ENCODE measurements at regions not wholly inside any gene's neighbourhood (a gene's known extent, or its start where the extent isn't known, plus 50 kb on each side); places are given as distances from the start of the nearest gene placed in this dataset.

DNA sequence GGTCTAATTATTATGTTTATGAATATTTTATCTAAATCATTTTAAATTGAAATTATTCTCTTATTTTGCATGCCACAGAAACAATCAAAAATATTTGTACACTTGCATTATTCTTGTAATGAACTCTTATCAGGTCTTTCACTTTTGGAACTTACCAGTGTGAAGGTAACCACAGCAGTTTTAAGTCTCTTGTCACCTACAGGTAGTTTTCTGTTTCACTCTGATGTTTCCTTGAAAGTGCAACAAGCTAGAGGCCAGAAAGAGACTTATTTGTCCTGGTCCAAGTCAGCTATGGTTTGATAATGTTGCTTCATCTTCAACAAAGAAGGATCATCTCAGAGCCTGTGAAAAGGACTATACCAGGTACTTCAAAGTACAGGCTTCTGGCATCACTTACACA, 133.4 kb upstream of the NBEA start:
- TF ChIP-seq, protein P1, sequence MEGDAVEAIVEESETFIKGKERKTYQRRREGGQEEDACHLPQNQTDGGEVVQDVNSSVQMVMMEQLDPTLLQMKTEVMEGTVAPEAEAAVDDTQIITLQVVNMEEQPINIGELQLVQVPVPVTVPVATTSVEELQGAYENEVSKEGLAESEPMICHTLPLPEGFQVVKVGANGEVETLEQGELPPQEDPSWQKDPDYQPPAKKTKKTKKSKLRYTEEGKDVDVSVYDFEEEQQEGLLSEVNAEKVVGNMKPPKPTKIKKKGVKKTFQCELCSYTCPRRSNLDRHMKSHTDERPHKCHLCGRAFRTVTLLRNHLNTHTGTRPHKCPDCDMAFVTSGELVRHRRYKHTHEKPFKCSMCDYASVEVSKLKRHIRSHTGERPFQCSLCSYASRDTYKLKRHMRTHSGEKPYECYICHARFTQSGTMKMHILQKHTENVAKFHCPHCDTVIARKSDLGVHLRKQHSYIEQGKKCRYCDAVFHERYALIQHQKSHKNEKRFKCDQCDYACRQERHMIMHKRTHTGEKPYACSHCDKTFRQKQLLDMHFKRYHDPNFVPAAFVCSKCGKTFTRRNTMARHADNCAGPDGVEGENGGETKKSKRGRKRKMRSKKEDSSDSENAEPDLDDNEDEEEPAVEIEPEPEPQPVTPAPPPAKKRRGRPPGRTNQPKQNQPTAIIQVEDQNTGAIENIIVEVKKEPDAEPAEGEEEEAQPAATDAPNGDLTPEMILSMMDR (IDR thresholded peaks at IDR 0.05), result no peak
- Histone ChIP-seq H3K36me3 (ENCODE audit: insufficient read depth, low read length) (no peaks in the 10 kb centered on the region), H3K27ac (ENCODE audit: low read depth in 1 of 2, low read length in 2 of 2) (no peak overlapping the region), H3K4me1 (ENCODE audit: insufficient read depth, low read length) (no peaks in the 10 kb centered on the region), H3K27me3 (ENCODE audit: control insufficient read depth in 1 of 2, insufficient read depth in 2 of 2, low read length in 2 of 2) (no peaks in the 10 kb centered on the region), H3K9me3 (ENCODE audit: control insufficient read depth in 1 of 2, insufficient read depth in 1 of 2, low read length in 2 of 2) (peaks cover 0 to 5% of the 10 kb centered on the region in 2 experiments), H3K4me3 (ENCODE audit: low read length) (no peak overlapping the region)
- peaks cover 16% of the 10 kb centered on the region for H3K9me3 Mint-ChIP-seq
- H3K27ac Mint-ChIP-seq, result no peak overlapping the region
- intact Hi-C loops (cut with DNase I, micrococcal nuclease), result no loop called here
- H3K4me1 Mint-ChIP-seq (ENCODE audit: low read depth), result no peaks in the 10 kb centered on the region
- CTCF ChIA-PET, result no interaction called here
- H3K4me3 Mint-ChIP-seq, result no peak overlapping the region
- POLR2A ChIA-PET, result interaction anchor here (0.7 kb wide), 1 partner anchor 87 kb away, joined by 3 read pairs; no protein-coding TSS in a partner anchor
- DNase-seq, result no peak
- ATAC-seq (ENCODE audit: poor library complexity), result no peak
- no peaks in the 10 kb centered on the region for H3K36me3 Mint-ChIP-seq (ENCODE audit: low read depth)
- no peaks in the 10 kb centered on the region for H3K27me3 Mint-ChIP-seq

DNA sequence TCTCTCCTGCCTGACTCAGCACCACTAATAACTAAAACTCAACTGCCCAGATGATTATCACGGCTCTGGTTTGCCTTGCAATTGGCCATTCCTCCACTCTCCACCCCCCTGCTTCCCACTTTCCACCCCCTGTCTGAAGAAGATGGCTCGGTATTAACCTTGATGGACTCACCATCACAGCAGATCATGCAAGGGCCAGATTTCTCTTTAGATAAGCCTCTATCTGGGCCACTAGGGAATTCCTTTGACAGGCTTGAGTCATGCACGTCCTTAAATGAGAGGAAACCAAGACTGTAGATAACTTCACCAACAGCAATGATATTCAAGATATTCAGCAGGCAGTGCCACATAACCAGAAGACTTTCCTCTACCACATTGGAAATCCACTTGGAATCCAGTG, 131.1 kb upstream of the NBEA start:
- no peaks in the 10 kb centered on the region for H3K4me1 ChIP-seq (ENCODE audit: insufficient read depth, low read length)
- H3K36me3 ChIP-seq (ENCODE audit: insufficient read depth, low read length), result no peaks in the 10 kb centered on the region
- ChIA-PET POLR2A (no interaction called here), CTCF (no interaction called here)
- H3K27ac Mint-ChIP-seq, result no peak overlapping the region
- no peak overlapping the region for H3K4me3 Mint-ChIP-seq
- H3K4me3 ChIP-seq (ENCODE audit: low read length), result no peak overlapping the region
- H3K36me3 Mint-ChIP-seq (ENCODE audit: low read depth), result no peaks in the 10 kb centered on the region
- peaks cover 16% of the 10 kb centered on the region for H3K9me3 Mint-ChIP-seq
- no peaks in the 10 kb centered on the region for H3K27me3 ChIP-seq (ENCODE audit: control insufficient read depth in 1 of 2, insufficient read depth in 2 of 2, low read length in 2 of 2)
- peaks cover 0 to 5% of the 10 kb centered on the region in 2 experiments for H3K9me3 ChIP-seq (ENCODE audit: control insufficient read depth in 1 of 2, insufficient read depth in 1 of 2, low read length in 2 of 2)
- intact Hi-C loops (cut with DNase I, micrococcal nuclease), result no loop called here
- TF ChIP-seq, protein P1 (IDR thresholded peaks at IDR 0.05), result no peak
- ATAC-seq (ENCODE audit: poor library complexity) (no peak), DNase-seq (no peak)
- peaks cover 4% of the 10 kb centered on the region for H3K27me3 Mint-ChIP-seq
- H3K4me1 Mint-ChIP-seq (ENCODE audit: low read depth), result no peaks in the 10 kb centered on the region
- no peak overlapping the region for H3K27ac ChIP-seq (ENCODE audit: low read depth in 1 of 2, low read length in 2 of 2)

- no peak overlapping the region for H3K27ac Mint-ChIP-seq
- H3K4me3 Mint-ChIP-seq, result no peak overlapping the region
- no peak for ATAC-seq (ENCODE audit: poor library complexity)
- ChIA-PET CTCF (no interaction called here), POLR2A (no interaction called here)
- H3K27me3 ChIP-seq (ENCODE audit: control insufficient read depth in 1 of 2, insufficient read depth in 2 of 2, low read length in 2 of 2), result no peaks in the 10 kb centered on the region
- H3K4me1 Mint-ChIP-seq (ENCODE audit: low read depth), result no peaks in the 10 kb centered on the region
- H3K4me3 ChIP-seq (ENCODE audit: low read length), result no peak overlapping the region
- intact Hi-C loops (cut with DNase I, micrococcal nuclease), result no loop called here
- no peaks in the 10 kb centered on the region for H3K36me3 Mint-ChIP-seq (ENCODE audit: low read depth)
- peaks cover 0 to 5% of the 10 kb centered on the region in 2 experiments for H3K9me3 ChIP-seq (ENCODE audit: control insufficient read depth in 1 of 2, insufficient read depth in 1 of 2, low read length in 2 of 2)
- H3K27me3 Mint-ChIP-seq, result peaks cover 6% of the 10 kb centered on the region
- H3K27ac ChIP-seq (ENCODE audit: low read depth in 1 of 2, low read length in 2 of 2), result no peak overlapping the region
- H3K4me1 ChIP-seq (ENCODE audit: insufficient read depth, low read length), result no peaks in the 10 kb centered on the region
- H3K36me3 ChIP-seq (ENCODE audit: insufficient read depth, low read length), result no peaks in the 10 kb centered on the region
- peaks cover 16% of the 10 kb centered on the region for H3K9me3 Mint-ChIP-seq
- no peak for DNase-seq
- TF ChIP-seq, protein P1 (IDR thresholded peaks at IDR 0.05), result no peak
Measured at GRCh38 chr13:34815526-34815925, 126.5 kb upstream of the NBEA start.
